T-helper 1 cell treated with Interleukin-12 subunit alpha and Interleukin-12 subunit beta and Interleukin-4 antibody, amounts not matched to agents 30 μg/mL and 1 μg/mL, for 36 hours (primary cell): ENCODE measurements at regions not wholly inside any gene's neighbourhood (a gene's known extent, or its start where the extent isn't known, plus 50 kb on each side); places are given as distances from the start of the nearest gene placed in this dataset.

Source experiments
- H3K27ac Mint-ChIP-seq: one replicate; pipeline ENCODE4 v1.8.0; 2021; ENCODE audit warnings: mild to moderate bottlenecking, mixed read lengths
- H3K27me3 Mint-ChIP-seq: one replicate; pipeline ENCODE4 v1.8.0; 2021; ENCODE audit warnings: low read depth, mixed read lengths
- H3K36me3 Mint-ChIP-seq: one replicate; pipeline ENCODE4 v1.8.0; 2021; ENCODE audit warnings: low read depth, mixed read lengths
- H3K4me1 Mint-ChIP-seq: one replicate; pipeline ENCODE4 v1.8.0; 2021; ENCODE audit warnings: low read depth, mixed read lengths
- H3K4me3 Mint-ChIP-seq: one replicate; pipeline ENCODE4 v1.8.0; 2021; ENCODE audit warnings: mild to moderate bottlenecking, moderate library complexity, mixed read lengths
- H3K9me3 Mint-ChIP-seq: one replicate; pipeline ENCODE4 v1.8.0; 2021; ENCODE audit warnings: mixed read lengths

DNA sequence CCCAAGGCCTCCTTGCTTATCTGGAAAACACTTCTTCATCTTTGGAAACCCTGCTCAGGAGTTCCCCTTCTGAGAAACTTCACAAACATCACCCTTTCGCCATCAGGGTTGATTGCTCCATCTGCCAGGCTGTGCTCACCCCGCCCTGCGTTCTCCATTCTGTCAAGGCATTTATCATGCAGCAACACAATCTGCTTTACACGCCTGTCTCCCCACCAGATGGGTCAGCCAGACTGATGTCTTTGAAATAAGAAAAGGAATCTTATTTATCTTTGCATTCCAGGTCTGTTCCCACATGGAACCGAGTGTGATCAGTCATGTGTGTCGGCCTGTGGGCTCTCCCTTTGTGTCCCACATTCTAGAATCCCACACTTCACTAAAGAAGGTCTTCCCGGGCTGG, 110.0 kb upstream of the ARL4C start:
- no peaks in the 10 kb centered on the region for H3K9me3 Mint-ChIP-seq
- no peak overlapping the region for H3K4me3 Mint-ChIP-seq
- H3K36me3 Mint-ChIP-seq, result no peaks in the 10 kb centered on the region
- H3K27ac Mint-ChIP-seq, result no peak overlapping the region
- no peaks in the 10 kb centered on the region for H3K4me1 Mint-ChIP-seq
- H3K27me3 Mint-ChIP-seq, result peaks cover 6% of the 10 kb centered on the region

GRCh38 chr2:234603619-234604018, 106.7 kb upstream of the ARL4C start:
- H3K4me3 Mint-ChIP-seq, result no peak overlapping the region
- no peaks in the 10 kb centered on the region for H3K9me3 Mint-ChIP-seq
- H3K4me1 Mint-ChIP-seq, result no peaks in the 10 kb centered on the region
- no peaks in the 10 kb centered on the region for H3K36me3 Mint-ChIP-seq
- H3K27me3 Mint-ChIP-seq, result peaks cover 3% of the 10 kb centered on the region
- no peak overlapping the region for H3K27ac Mint-ChIP-seq

DNA sequence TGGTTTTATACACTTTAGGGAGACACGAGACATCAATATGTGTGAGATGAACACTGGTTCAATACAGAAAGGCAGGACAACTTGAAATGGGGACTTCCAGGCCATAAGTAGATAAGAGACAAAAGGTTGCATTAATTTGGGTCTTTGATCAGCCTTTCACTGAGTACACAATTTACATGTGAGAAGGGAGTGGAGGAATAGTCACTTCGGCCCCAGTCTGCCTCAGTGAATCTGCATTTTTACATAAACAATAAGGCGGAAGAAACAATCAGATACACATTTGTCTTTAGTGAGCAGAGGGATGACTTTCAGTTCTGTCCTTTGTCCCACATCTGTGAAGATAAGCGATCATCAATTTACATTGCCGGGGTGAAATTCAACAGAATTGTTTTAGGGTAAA, 104.3 kb upstream of the ARL4C start:
- no peaks in the 10 kb centered on the region for H3K36me3 Mint-ChIP-seq
- no peak overlapping the region for H3K27ac Mint-ChIP-seq

DNA sequence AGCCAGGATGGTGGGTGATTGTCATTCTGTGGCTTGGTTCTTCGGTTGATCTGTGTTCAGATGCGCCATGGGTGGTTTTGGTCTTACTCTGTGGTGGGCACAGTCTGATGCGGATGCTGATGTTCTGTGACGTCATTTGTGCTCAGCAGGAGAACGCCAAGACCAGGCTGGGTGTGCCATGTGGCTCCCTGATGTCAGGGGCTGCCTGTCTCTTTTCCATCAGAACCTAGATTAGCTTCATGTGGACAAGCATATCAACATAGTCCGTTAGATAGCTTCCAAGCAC, 100.6 kb upstream of the ARL4C start:
- no peaks in the 10 kb centered on the region for H3K9me3 Mint-ChIP-seq

More for the DNA sequence above, 104.3 kb upstream of the ARL4C start:
- Mint-ChIP-seq H3K4me3 (no peak overlapping the region), H3K27me3 (peaks cover 3% of the 10 kb centered on the region), H3K9me3 (no peaks in the 10 kb centered on the region), H3K4me1 (no peaks in the 10 kb centered on the region)

DNA sequence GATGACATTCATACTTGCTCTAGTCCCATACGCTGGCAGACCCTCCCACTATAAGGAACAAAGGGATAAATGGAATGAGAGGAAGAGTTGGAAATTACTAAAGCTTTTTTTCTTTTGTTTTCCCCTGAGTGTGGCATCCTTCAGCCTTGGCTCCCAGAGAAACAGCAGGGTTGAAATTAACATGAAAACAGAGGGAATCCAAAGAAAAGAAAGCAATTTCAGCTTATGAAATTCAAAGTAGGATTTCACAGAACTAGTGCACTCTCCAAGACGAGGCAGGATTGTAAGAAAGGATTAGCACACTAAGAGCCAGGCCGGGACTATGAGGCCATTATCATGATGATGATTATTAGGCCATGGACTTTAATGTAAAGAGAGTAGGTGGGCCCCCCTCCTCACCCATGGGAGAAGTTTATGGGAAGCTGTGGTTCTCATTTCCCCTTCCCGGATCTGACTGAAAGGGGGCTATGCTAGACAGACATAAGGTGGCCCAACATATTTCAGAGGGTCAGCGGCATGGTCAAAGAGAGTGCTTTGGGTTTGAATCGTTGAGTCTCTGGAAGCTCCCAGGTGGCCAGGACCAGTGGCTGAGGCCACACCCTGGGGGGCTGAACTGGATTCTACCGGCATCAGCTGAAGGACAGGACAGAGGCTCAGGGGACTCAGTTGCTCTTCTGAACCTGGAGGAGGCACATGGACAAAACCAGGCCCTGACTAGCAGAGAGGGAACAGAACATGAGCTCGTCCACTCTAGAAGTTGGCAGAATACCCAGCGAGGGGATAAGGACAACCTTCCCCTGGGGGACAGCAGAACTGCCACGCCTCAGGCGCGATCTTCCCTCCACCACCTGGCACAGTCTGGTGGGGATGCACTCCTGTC, 100.1 kb upstream of the ARL4C start:
- Mint-ChIP-seq H3K36me3 (no peaks in the 10 kb centered on the region), H3K4me3 (no peak overlapping the region), H3K27me3 (peaks cover 4% of the 10 kb centered on the region), H3K9me3 (no peaks in the 10 kb centered on the region), H3K27ac (no peak overlapping the region), H3K4me1 (no peaks in the 10 kb centered on the region)

More for the DNA sequence above, 100.6 kb upstream of the ARL4C start:
- H3K27ac Mint-ChIP-seq, result no peak overlapping the region
- H3K36me3 Mint-ChIP-seq, result no peaks in the 10 kb centered on the region
- peaks cover 3% of the 10 kb centered on the region for H3K27me3 Mint-ChIP-seq
- no peak overlapping the region for H3K4me3 Mint-ChIP-seq
- H3K4me1 Mint-ChIP-seq, result no peaks in the 10 kb centered on the region

DNA sequence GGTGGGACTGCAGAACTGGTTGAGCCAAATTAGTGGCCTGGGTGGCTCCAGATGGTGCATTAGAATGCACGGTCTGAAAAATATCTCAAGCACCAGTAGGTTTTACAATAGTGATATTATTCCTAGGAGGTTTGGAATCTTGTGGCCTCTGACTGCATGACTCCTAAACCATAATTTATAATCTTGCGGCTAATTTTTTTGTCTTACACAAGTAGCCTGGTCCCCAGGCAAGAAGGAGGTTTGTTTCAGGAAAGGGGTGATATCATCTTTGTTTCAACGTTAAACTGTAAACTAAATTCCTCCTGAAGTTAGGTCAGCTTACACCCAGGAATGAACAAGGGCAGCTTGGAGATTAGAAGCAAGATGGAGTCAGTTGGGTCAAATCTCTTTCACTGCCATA, 98.9 kb upstream of the ARL4C start:
- H3K36me3 Mint-ChIP-seq, result no peaks in the 10 kb centered on the region
- no peak overlapping the region for H3K27ac Mint-ChIP-seq
- peaks cover 6% of the 10 kb centered on the region for H3K27me3 Mint-ChIP-seq
- no peak overlapping the region for H3K4me3 Mint-ChIP-seq
- no peaks in the 10 kb centered on the region for H3K4me1 Mint-ChIP-seq
- H3K9me3 Mint-ChIP-seq, result no peaks in the 10 kb centered on the region

DNA sequence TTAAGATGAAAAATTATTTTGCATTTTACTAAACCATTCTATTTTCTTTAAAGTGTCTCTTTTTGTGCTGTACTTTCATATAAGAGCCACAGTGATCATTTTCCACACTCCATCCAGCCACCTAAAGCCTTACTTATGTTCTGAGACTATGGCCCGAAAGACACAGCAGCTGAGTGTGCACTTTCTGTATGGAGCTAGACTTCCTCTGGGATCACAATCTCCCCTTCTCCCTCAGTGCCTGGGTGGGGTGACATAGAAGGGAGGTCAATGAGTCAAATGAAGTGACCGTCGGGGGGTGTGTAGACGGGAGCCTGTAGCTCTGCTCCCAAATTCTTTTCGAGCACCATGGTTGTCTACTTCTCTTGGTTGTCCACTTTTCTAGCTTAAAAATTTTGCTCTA, 97.8 kb upstream of the ARL4C start:
- Mint-ChIP-seq H3K4me3 (no peak overlapping the region), H3K9me3 (no peaks in the 10 kb centered on the region), H3K4me1 (no peaks in the 10 kb centered on the region)

DNA sequence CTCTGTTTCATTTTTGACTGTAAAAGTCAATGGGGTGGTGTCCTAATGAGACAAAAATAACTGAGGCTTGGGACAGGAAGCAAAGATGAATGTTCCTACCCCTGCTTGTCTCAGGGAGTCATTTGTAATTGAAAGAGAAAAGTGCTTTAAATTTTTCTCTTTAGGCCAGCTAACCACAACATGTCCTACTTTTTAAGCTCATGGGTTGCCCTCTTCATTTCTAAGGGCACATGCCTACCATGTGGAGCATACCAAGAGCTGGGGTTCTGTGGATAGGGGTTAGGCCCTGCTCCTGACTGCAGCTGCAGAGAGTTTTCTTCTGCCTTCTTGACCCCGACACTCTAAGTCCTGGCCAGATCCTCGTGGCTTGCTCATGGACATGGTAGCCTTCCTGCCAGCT, 96.8 kb upstream of the ARL4C start:
- no peaks in the 10 kb centered on the region for H3K4me1 Mint-ChIP-seq
- H3K4me3 Mint-ChIP-seq, result no peak overlapping the region
- peaks cover 16% of the 10 kb centered on the region for H3K27me3 Mint-ChIP-seq
- H3K27ac Mint-ChIP-seq, result no peak overlapping the region
- no peaks in the 10 kb centered on the region for H3K36me3 Mint-ChIP-seq
- H3K9me3 Mint-ChIP-seq, result no peaks in the 10 kb centered on the region

More for the DNA sequence above, 97.8 kb upstream of the ARL4C start:
- Mint-ChIP-seq H3K27ac (no peak overlapping the region), H3K36me3 (no peaks in the 10 kb centered on the region), H3K27me3 (peaks cover 13% of the 10 kb centered on the region)

- Mint-ChIP-seq H3K27ac (no peak overlapping the region), H3K36me3 (no peaks in the 10 kb centered on the region), H3K4me1 (no peaks in the 10 kb centered on the region), H3K9me3 (no peaks in the 10 kb centered on the region), H3K27me3 (peaks cover 16% of the 10 kb centered on the region), H3K4me3 (no peak overlapping the region)
Measured at GRCh38 chr2:234592541-234592940, 95.7 kb upstream of the ARL4C start.

DNA sequence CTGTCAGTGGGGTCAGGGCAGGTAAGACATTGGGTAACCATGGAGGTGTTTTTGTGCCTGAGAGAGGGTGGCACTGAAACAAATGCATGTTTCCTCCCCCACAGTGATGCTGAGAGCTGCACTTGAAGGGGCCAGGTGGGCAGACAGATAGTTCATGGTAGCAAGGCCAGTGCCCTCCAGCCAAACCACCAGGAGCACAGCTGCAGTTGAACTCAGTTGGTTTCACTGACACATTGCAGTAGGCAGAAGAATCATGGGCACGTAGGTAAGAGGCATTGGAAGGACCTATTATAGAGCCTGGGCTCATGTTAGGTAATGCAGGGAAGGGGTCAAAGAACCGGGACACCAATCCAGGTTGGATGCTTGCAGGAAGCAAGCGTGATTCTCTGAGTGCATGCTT, 93.2 kb upstream of the ARL4C start:
- H3K4me3 Mint-ChIP-seq, result no peak overlapping the region
- H3K27ac Mint-ChIP-seq, result no peak overlapping the region

DNA sequence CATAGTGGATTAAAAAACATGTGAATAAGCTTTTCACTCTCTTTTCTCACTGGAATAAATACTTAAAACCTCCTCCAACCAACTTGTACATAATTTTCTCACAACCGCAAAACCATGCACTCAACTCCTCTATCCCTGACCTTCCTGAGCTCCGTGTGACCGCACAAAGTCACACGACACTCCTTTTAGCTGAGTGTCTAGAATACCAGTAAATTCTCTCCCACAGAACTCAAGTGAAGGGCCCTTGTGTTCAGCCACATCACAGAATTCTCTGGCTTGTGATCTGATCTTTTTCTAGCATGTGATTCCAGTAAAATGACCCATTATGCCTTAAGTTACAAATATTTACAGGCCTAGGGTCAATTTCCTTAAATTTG, 91.2 kb upstream of the ARL4C start:
- no peak overlapping the region for H3K27ac Mint-ChIP-seq
- no peaks in the 10 kb centered on the region for H3K36me3 Mint-ChIP-seq
- no peaks in the 10 kb centered on the region for H3K9me3 Mint-ChIP-seq
- H3K4me3 Mint-ChIP-seq, result no peak overlapping the region
- peaks cover 16% of the 10 kb centered on the region for H3K27me3 Mint-ChIP-seq
- H3K4me1 Mint-ChIP-seq, result no peaks in the 10 kb centered on the region

More for the DNA sequence above, 93.2 kb upstream of the ARL4C start:
- H3K9me3 Mint-ChIP-seq, result no peaks in the 10 kb centered on the region
- peaks cover 16% of the 10 kb centered on the region for H3K27me3 Mint-ChIP-seq
- no peaks in the 10 kb centered on the region for H3K4me1 Mint-ChIP-seq
- no peaks in the 10 kb centered on the region for H3K36me3 Mint-ChIP-seq

DNA sequence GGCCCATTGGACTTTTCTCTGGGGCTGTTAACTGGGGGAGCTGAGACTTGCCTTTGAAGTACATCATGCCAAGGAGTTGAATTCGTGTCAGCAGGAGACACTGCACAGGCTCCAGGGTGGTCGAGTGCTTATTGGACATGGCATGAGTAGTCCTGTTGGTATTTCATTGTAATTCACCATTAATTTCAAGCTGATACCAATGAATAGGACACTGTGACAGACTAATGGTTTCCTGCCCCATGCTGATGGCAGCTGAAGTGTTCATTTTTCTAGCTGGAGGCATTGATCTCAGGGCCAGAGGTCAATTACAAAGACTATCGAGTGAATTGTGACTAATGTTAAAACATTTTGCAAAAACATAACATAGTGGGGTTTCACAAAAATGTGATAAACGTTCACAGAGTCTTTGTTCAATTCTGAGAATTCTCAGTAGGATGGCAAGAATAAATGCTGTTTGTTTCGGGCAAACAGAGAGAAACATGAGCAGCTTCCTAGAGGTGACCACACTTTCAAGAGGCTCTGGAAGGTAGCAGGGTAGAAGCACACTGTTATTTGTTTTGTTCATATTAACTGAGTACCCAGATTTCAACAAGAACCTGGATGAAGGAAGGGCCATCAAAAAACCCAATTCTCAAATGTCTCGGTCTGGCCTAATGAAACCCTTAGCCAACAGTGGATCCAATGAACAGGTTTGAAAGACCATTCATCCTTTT, 90.6 kb upstream of the ARL4C start:
- H3K36me3 Mint-ChIP-seq, result no peaks in the 10 kb centered on the region
- no peaks in the 10 kb centered on the region for H3K4me1 Mint-ChIP-seq
- H3K4me3 Mint-ChIP-seq, result no peak overlapping the region
- H3K9me3 Mint-ChIP-seq, result no peaks in the 10 kb centered on the region
- H3K27ac Mint-ChIP-seq, result no peak overlapping the region
- H3K27me3 Mint-ChIP-seq, result peaks cover 16% of the 10 kb centered on the region

GRCh38 chr2:234583331-234583730, 86.5 kb upstream of the ARL4C start:
- Mint-ChIP-seq H3K4me3 (no peak overlapping the region), H3K27ac (no peak overlapping the region), H3K9me3 (no peaks in the 10 kb centered on the region), H3K4me1 (no peaks in the 10 kb centered on the region), H3K27me3 (no peaks in the 10 kb centered on the region), H3K36me3 (no peaks in the 10 kb centered on the region)

GRCh38 chr2:234580686-234581085, 83.8 kb upstream of the ARL4C start:
- Mint-ChIP-seq H3K9me3 (no peaks in the 10 kb centered on the region), H3K4me3 (no peak overlapping the region), H3K27me3 (no peaks in the 10 kb centered on the region), H3K36me3 (no peaks in the 10 kb centered on the region), H3K27ac (no peak overlapping the region), H3K4me1 (no peaks in the 10 kb centered on the region)

DNA sequence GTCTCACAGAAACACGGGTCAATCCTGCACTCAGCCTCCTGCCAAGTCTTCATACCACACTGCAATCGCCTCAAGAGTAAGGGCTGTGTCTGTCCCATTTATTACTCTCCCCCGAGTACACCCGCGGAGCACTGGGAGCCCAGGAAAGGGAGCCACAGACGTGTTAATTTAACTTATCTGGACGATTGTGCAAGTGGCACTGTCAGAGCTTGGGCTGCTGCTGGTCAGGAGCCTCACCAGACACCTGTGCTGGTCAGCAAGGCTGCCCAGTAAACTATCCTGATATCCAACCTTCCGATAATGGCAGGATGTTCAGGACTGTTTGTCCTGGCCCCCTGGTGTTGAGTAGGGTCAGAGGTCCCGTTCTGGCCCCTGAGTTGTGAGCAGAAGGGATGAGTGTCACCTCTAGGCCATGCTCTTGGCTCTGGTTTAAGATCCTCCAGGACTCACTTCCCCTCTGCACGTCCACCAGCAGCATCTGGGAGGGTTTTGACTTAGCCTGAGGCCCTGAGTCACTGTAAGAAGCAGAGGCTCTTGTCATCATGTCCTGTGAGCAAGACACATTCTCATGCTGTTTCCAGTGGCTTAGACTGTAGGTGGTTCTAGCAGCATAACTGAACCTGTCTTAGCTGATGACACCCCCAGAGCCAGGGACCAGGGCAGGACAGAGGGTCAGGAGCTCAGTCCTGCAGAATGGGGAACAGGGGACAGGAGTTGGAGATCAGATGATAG, 82.5 kb upstream of the ARL4C start:
- H3K36me3 Mint-ChIP-seq, result no peaks in the 10 kb centered on the region
- H3K27me3 Mint-ChIP-seq, result peaks cover 4% of the 10 kb centered on the region
- H3K27ac Mint-ChIP-seq, result no peak overlapping the region
- no peaks in the 10 kb centered on the region for H3K4me1 Mint-ChIP-seq
- no peak overlapping the region for H3K4me3 Mint-ChIP-seq
- H3K9me3 Mint-ChIP-seq, result no peaks in the 10 kb centered on the region
